Naive thymus-derived CD4-positive, alpha-beta T cell (primary cell): ENCODE measurements at regions not wholly inside any gene's neighbourhood (a gene's known extent, or its start where the extent isn't known, plus 50 kb on each side); places are given as distances from the start of the nearest gene placed in this dataset.

Experiments
- ATAC-seq: fragments of 150-1000 bp; cut with Tn5 transposase; 2 replicates; pipeline ENCODE4 v1.10.0; 2021; ENCODE audit warnings: mild to moderate bottlenecking, moderate library complexity
- CTCF ChIA-PET: fragments of 350-600 bp; sonication (Branson Sonifier 250); formaldehyde crosslinking; loops from one replicate; lab custom pipeline; 2021; ENCODE audit warnings: antibody characterized with exemption; lab: Charles Lee
- POLR2A ChIA-PET: fragments of 350-600 bp; sonication (Branson Sonifier 250); formaldehyde crosslinking; loops from one replicate; lab custom pipeline; 2021; ENCODE audit warnings: antibody characterized with exemption, inconsistent platforms; lab: Charles Lee
- DNase-seq, 9 donors: peaks; one replicate each; pipeline versions ENCODE4 v3.0.0 to v3.0.0-alpha.2; 2020 to 2022; ENCODE audit warnings: mixed read lengths in 1 of 9
- H3K27ac ChIP-seq: one replicate; pipeline ENCODE4 v1.7.0; 2013; ENCODE audit warnings: mild to moderate bottlenecking, low read depth, low read length, moderate library complexity
- H3K27me3 ChIP-seq, 2 donors: one replicate each; pipeline ENCODE4 v1.7.0; 2013; ENCODE audit warnings: low read length in 2 of 2, mild to moderate bottlenecking in 2 of 2, moderate library complexity in 2 of 2; ENCODE audit not compliant: control insufficient read depth in 2 of 2, insufficient read depth in 2 of 2
- H3K36me3 ChIP-seq, 3 experiments: 1 replicate in 2 of 3; 2 replicates in 1 of 3; pipeline ENCODE4 v1.7.0; 2013; ENCODE audit warnings: low read length in 3 of 3, mild to moderate bottlenecking in 3 of 3, moderate library complexity in 1 of 3; ENCODE audit not compliant: insufficient read depth in 3 of 3, control insufficient read depth in 2 of 3
- H3K4me1 ChIP-seq, 2 donors: one replicate each; pipeline ENCODE4 v1.7.0; 2013; ENCODE audit warnings: low read length in 2 of 2, mild to moderate bottlenecking in 2 of 2, moderate library complexity in 1 of 2; ENCODE audit not compliant: control insufficient read depth in 2 of 2, insufficient read depth in 2 of 2
- H3K4me3 ChIP-seq: 2 replicates; pipeline ENCODE4 v1.7.0; 2013; ENCODE audit warnings: mild to moderate bottlenecking, low read length
- H3K9me3 ChIP-seq, 3 experiments: 1 replicate in 2 of 3; 2 replicates in 1 of 3; pipeline ENCODE4 v1.7.0; 2013; ENCODE audit warnings: low read length in 3 of 3; ENCODE audit not compliant: control insufficient read depth in 2 of 3
- H3K27ac Mint-ChIP-seq, 9 donors: one replicate each; pipeline ENCODE4 v1.8.0; 2020 to 2022; ENCODE audit warnings: mixed read lengths in 9 of 9, mild to moderate bottlenecking in 8 of 9, moderate library complexity in 5 of 9, inconsistent platforms in 2 of 9
- H3K27me3 Mint-ChIP-seq, 5 donors: one replicate each; pipeline ENCODE4 v1.8.0; 2021 to 2022; ENCODE audit warnings: mixed read lengths in 5 of 5, mild to moderate bottlenecking in 1 of 5
- H3K36me3 Mint-ChIP-seq, 5 donors: one replicate each; pipeline ENCODE4 v1.8.0; 2020 to 2022; ENCODE audit warnings: mixed read lengths in 5 of 5, mild to moderate bottlenecking in 3 of 5, inconsistent platforms in 1 of 5
- H3K4me1 Mint-ChIP-seq, 7 donors: one replicate each; pipeline ENCODE4 v1.8.0; 2020 to 2022; ENCODE audit warnings: mixed read lengths in 7 of 7, mild to moderate bottlenecking in 3 of 7, inconsistent platforms in 1 of 7
- H3K4me3 Mint-ChIP-seq, 10 donors: one replicate each; pipeline ENCODE4 v1.8.0; 2020 to 2022; ENCODE audit warnings: mild to moderate bottlenecking in 10 of 10, mixed read lengths in 10 of 10, moderate library complexity in 6 of 10, inconsistent platforms in 2 of 10
- H3K9me3 Mint-ChIP-seq, 11 donors: one replicate each; pipeline ENCODE4 v1.8.0; 2020 to 2022; ENCODE audit warnings: mixed read lengths in 11 of 11, mild to moderate bottlenecking in 4 of 11, inconsistent platforms in 1 of 11, moderate library complexity in 1 of 11
- intact Hi-C, 2 donors: fragments of 100-400 bp; cut with micrococcal nuclease; formaldehyde crosslinking; loops; one replicate each; pipeline ENCODE4 v1.15.1; 2023

DNA sequence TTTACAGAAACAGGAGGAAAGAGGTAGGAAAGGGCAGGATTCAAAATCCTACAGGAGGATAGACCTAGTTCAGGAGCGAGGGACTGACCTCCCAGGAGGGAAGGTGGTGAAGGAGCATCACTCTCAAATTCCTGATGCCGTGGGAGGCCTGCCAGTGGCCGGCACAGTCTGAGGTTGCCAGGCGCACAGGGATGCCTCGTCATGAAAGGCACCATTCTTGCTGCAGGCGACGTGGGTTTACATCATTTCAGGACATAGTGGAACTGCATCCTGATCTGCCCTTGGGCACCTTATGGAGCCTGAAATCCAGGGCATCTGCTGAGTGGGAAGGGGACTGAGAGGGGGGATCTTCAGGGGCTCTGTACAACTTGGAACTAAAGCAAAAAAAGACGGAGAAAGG lies 163.2 kb upstream of the S1PR3 start:
- Histone ChIP-seq H3K4me1 (no peaks in the 10 kb centered on the region), H3K27me3 (peaks cover 0 to 12% of the 10 kb centered on the region in 2 donors), H3K4me3 (no peak overlapping the region), H3K27ac (no peak overlapping the region), H3K36me3 (no peaks in the 10 kb centered on the region), H3K9me3 (no peaks in the 10 kb centered on the region)
- CTCF ChIA-PET: no interaction called here
- H3K36me3 Mint-ChIP-seq: peaks cover 0 to 3% (median 0%) of the 10 kb centered on the region in 5 donors
- peaks cover 56 to 91% (median 80%) of the 10 kb centered on the region in 5 donors for H3K27me3 Mint-ChIP-seq
- intact Hi-C loops: no loop called here
- H3K9me3 Mint-ChIP-seq: peaks cover 0 to 7% (median 2%) of the 10 kb centered on the region in 11 donors
- H3K4me3 Mint-ChIP-seq: no peak overlapping the region
- POLR2A ChIA-PET: no interaction called here
- DNase-seq (no peak), ATAC-seq (no peak)
- no peak overlapping the region for H3K27ac Mint-ChIP-seq
- peaks cover 0 to 9% (median 0%) of the 10 kb centered on the region in 7 donors for H3K4me1 Mint-ChIP-seq

DNA sequence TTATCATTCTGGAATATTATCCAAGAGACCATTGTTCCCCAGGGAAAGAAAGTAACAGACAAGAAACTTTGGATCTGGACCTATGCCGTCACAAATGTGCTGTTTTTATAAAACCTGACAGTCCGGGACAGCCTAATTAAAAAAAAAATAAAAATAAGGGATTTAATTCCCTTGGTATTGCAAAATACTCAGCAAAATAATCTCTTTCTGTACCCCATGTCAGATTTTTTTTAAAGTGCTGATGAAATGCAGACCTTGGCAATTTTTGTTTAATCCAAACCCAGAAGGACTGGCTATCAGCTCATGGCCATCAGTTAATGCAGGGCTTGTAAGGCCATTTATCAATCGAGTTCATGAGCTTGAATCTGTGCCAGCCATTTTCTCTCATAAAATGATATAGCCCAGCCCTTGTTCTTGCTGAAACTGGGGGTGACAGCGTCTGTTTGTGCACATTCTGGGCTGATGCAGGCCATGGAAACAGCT lies 162.7 kb upstream of the S1PR3 start:
- Mint-ChIP-seq H3K4me3 (no peak overlapping the region), H3K27ac (no peak overlapping the region), H3K36me3 (peaks cover 0 to 3% (median 0%) of the 10 kb centered on the region in 5 donors), H3K9me3 (peaks cover 0 to 7% (median 2%) of the 10 kb centered on the region in 11 donors), H3K27me3 (peaks cover 58 to 91% (median 81%) of the 10 kb centered on the region in 5 donors), H3K4me1 (peaks cover 0 to 10% (median 1%) of the 10 kb centered on the region in 7 donors)
- H3K9me3 ChIP-seq: no peaks in the 10 kb centered on the region
- H3K36me3 ChIP-seq: no peaks in the 10 kb centered on the region
- H3K4me1 ChIP-seq: peaks cover 0 to under 1% of the 10 kb centered on the region in 2 donors
- DNase-seq (no peak), ATAC-seq (no peak)
- no peak overlapping the region for H3K27ac ChIP-seq
- CTCF ChIA-PET: interaction anchor here (0.7 kb wide), 1 partner anchor 71 kb away, joined by 3 read pairs; no protein-coding TSS in a partner anchor
- peaks cover 0 to 18% of the 10 kb centered on the region in 2 donors for H3K27me3 ChIP-seq
- POLR2A ChIA-PET: interaction anchor here (0.6 to 0.7 kb wide), 2 partner anchors 90 to 1104 kb away, joined by 3 to 5 read pairs; no protein-coding TSS in a partner anchor
- no peak overlapping the region for H3K4me3 ChIP-seq
- intact Hi-C loops: no loop called here

DNA sequence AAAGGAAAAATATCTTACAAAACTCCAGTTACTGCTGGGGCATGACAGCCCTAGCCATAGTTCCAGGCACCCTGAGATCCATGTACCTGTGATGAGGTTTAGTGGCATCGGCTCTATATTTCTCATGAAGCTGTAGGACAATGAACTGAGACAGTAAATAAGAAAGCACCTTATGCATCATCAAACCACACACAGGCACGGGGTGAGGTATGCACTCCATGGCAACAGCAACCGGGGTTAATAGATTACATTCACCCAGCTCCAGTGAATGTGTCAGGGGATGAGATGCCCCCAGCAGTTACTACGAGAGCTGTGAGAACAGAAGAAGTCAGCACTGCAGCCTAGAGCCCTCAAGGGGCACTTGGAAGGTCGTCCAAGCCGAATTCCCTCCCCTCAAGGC lies 162.0 kb upstream of the S1PR3 start:
- Histone ChIP-seq H3K27ac (no peak overlapping the region), H3K4me3 (no peak overlapping the region), H3K4me1 (peaks cover 0 to 8% of the 10 kb centered on the region in 2 donors), H3K9me3 (no peaks in the 10 kb centered on the region), H3K36me3 (no peaks in the 10 kb centered on the region), H3K27me3 (peaks cover 0 to 22% of the 10 kb centered on the region in 2 donors)
- ATAC-seq (no peak), DNase-seq (no peak)
- Mint-ChIP-seq H3K36me3 (peaks cover 0 to 3% (median 0%) of the 10 kb centered on the region in 5 donors), H3K4me1 (peaks cover 0 to 16% (median 8%) of the 10 kb centered on the region in 7 donors), H3K27me3 (peaks cover 64 to 94% (median 87%) of the 10 kb centered on the region in 5 donors), H3K4me3 (no peak overlapping the region), H3K9me3 (peaks cover 0 to 7% (median 2%) of the 10 kb centered on the region in 11 donors), H3K27ac (no peak overlapping the region)
- CTCF ChIA-PET: no interaction called here
- POLR2A ChIA-PET: interaction anchor here (0.6 kb wide), 1 partner anchor 1104 kb away, joined by 5 read pairs; no protein-coding TSS in a partner anchor
- intact Hi-C loops: no loop called here

DNA sequence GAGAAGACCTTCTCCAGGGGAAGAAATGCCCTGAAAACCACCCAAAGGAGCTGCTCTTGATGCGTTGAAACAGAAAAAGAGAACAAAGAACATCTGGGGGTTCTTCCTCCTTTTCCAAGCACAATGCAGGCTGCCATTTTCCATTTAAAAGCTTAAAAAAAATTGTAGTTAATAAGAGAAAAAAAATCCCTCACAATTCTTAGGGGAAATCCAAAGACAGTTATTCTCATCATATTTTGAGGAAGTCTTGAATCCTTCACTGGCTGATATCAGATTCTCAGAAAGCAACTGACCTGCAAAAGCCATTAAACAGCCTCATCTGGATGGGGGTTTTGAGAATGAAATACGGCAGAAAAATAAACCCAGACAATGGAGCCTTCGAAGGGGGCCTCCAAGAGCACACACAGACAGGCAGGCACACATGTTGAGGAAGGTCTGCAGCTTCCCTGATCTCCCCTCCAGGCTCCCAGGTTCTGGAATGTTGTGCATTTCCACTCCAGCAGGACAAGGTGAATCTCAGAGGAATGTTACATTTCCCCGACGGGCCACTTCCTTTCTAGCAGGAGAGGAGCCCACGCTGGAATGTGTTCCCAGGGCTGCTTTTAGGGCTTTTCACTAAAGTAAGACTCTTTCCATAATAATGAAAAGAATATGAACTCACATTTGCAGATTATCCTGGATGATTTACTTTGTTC lies 159.4 kb upstream of the S1PR3 start:
- peaks cover 70 to 91% (median 77%) of the 10 kb centered on the region in 5 donors for H3K27me3 Mint-ChIP-seq
- no peak overlapping the region for H3K27ac ChIP-seq

DNA sequence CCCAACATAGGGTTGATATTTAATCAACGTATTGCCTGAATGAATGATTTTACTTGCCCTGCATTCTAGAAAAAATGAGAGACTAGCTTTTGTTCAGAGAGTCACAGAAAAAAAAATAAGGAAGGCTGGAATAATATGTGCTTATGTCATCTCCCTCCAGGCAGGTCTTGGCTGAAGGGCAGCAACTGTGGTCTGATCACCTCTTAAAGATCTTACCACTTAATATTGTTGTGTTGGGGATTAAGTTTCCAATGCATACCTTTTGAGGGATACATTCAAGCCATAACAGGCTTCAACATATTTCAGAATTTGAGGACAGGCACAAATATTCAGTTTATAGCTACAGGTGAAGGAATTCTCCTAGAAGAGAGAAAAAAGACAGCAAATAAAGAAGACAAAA lies 157.3 kb upstream of the S1PR3 start:
- Histone ChIP-seq H3K4me1 (peaks cover 16 to 25% of the 10 kb centered on the region in 2 donors), H3K27me3 (peaks cover 0 to 19% of the 10 kb centered on the region in 2 donors), H3K4me3 (no peak overlapping the region), H3K9me3 (no peaks in the 10 kb centered on the region), H3K36me3 (no peaks in the 10 kb centered on the region), H3K27ac (no peak overlapping the region)
- intact Hi-C loops: loop anchor here (2.0 to 10.0 kb wide), 5 partner anchors 51 to 481 kb away; partner anchors contain the start of genes CKS2 (in 1 of the 2) and SECISBP2 (in 1 of the 2)
- Mint-ChIP-seq H3K4me3 (peak overlapping the region in 4 of 10 donors; percentile 2 to 46 (median 18)), H3K9me3 (peaks cover 0 to 7% (median 0%) of the 10 kb centered on the region in 11 donors), H3K36me3 (no peaks in the 10 kb centered on the region), H3K27ac (peak overlapping the region in 3 of 9 donors; percentile 16 to 29 (median 17)), H3K4me1 (peaks cover 9 to 35% (median 27%) of the 10 kb centered on the region in 7 donors), H3K27me3 (peaks cover 62 to 86% (median 75%) of the 10 kb centered on the region in 5 donors)
- ChIA-PET POLR2A (no interaction called here), CTCF (no interaction called here)
- ATAC-seq (no peak), DNase-seq (no peak)

More for the DNA sequence above, 159.4 kb upstream of the S1PR3 start:
- H3K27me3 ChIP-seq: peaks cover 0 to 19% of the 10 kb centered on the region in 2 donors
- H3K27ac Mint-ChIP-seq: no peak overlapping the region
- H3K9me3 Mint-ChIP-seq: peaks cover 0 to 7% (median 0%) of the 10 kb centered on the region in 11 donors
- no peak overlapping the region for H3K4me3 ChIP-seq
- no peak for DNase-seq
- H3K4me1 Mint-ChIP-seq: peaks cover 9 to 35% (median 27%) of the 10 kb centered on the region in 7 donors
- peaks cover 0 to 3% (median 0%) of the 10 kb centered on the region in 5 donors for H3K36me3 Mint-ChIP-seq
- ChIA-PET POLR2A (no interaction called here), CTCF (no interaction called here)
- no peaks in the 10 kb centered on the region for H3K36me3 ChIP-seq
- no peak for ATAC-seq
- intact Hi-C loops: loop anchor here (10.0 kb wide), 4 partner anchors 53 to 483 kb away; partner anchors contain the start of genes CKS2 (in 1 of the 2) and SECISBP2 (in 1 of the 2)
- H3K4me1 ChIP-seq: peaks cover 16 to 25% of the 10 kb centered on the region in 2 donors
- no peak overlapping the region for H3K4me3 Mint-ChIP-seq
- no peaks in the 10 kb centered on the region for H3K9me3 ChIP-seq

DNA sequence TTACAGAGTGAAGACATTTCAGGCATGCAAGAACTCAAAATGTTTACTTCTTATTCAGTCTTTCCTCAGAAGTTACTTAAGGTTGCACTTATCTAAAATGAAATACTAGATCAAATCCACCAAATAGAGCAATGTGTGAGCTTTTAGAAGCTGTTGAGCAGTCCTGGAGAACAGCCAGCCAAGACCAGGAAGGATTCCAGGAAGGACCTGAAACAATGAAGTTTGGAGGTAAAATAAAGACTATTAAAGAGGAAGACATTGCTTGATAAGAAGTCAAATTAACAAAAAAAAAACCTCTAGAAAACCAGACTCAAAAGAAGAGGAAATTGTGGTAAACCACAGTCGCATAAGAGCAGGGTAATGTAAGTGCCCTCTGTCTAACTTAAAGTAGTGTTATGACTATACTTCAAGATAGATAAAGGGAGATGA lies 156.2 kb upstream of the S1PR3 start:
- peaks cover 16 to 25% of the 10 kb centered on the region in 2 donors for H3K4me1 ChIP-seq
- CTCF ChIA-PET: no interaction called here
- POLR2A ChIA-PET: interaction anchor here (0.9 kb wide), 1 partner anchor 11 kb away, joined by 3 read pairs; no protein-coding TSS in a partner anchor
- Mint-ChIP-seq H3K36me3 (no peaks in the 10 kb centered on the region), H3K4me3 (peak overlapping the region in 9 of 10 donors; percentile 2 to 82 (median 64)), H3K4me1 (peaks cover 9 to 35% (median 27%) of the 10 kb centered on the region in 7 donors), H3K27me3 (peaks cover 55 to 82% (median 72%) of the 10 kb centered on the region in 5 donors), H3K9me3 (peaks cover 0 to 7% (median 0%) of the 10 kb centered on the region in 11 donors), H3K27ac (peak overlapping the region in 6 of 9 donors; percentile 22 to 90 (median 69))
- H3K27me3 ChIP-seq: peaks cover 0 to 19% of the 10 kb centered on the region in 2 donors
- no peak overlapping the region for H3K4me3 ChIP-seq
- peak in 7 of 9 donors; percentile 45 to 81 (median 79) for DNase-seq
- peak; percentile 95 for ATAC-seq
- H3K36me3 ChIP-seq: no peaks in the 10 kb centered on the region
- H3K27ac ChIP-seq: no peak overlapping the region
- intact Hi-C loops: loop anchor here (1.0 to 10.0 kb wide), 6 partner anchors 50 to 480 kb away; partner anchors contain the start of genes CKS2 (in 1 of the 2) and SECISBP2 (in 1 of the 2)
- no peaks in the 10 kb centered on the region for H3K9me3 ChIP-seq
